Calu3 (cell line): ENCODE measurements at regions not wholly inside any gene's neighbourhood (a gene's known extent, or its start where the extent isn't known, plus 50 kb on each side); places are given as distances from the start of the nearest gene placed in this dataset.

Source experiments
- BruUV-seq: library from RNA; stranded (reverse); fragments of 400-500 nt; replicated peaks from 2 replicates; lab custom pipeline; 2021; lab: Mats Ljungman, UMichigan
- CTCF ChIA-PET: fragments of 300-600 bp; sonication (Branson Sonifier 250); formaldehyde crosslinking; loops from one replicate; lab custom pipeline; 2022; ENCODE audit warnings: antibody characterized with exemption; lab: Charles Lee
- DNase-seq: peaks from one replicate; pipeline ENCODE4 v3.0.0; 2022
- H3K27ac Mint-ChIP-seq: one replicate; pipeline ENCODE4 v1.8.0; 2022; ENCODE audit warnings: mixed read lengths; ENCODE audit not compliant: unreplicated experiment
- H3K27me3 Mint-ChIP-seq: one replicate; pipeline ENCODE4 v1.8.0; 2022; ENCODE audit warnings: mixed read lengths; ENCODE audit not compliant: unreplicated experiment
- H3K36me3 Mint-ChIP-seq: one replicate; pipeline ENCODE4 v1.8.0; 2022; ENCODE audit warnings: mild to moderate bottlenecking, moderate library complexity, mixed read lengths; ENCODE audit not compliant: insufficient read depth, unreplicated experiment
- H3K4me1 Mint-ChIP-seq: one replicate; pipeline ENCODE4 v1.8.0; 2022; ENCODE audit warnings: mild to moderate bottlenecking, low read depth, mixed read lengths; ENCODE audit not compliant: unreplicated experiment
- H3K4me3 Mint-ChIP-seq: one replicate; pipeline ENCODE4 v1.8.0; 2022; ENCODE audit warnings: mild to moderate bottlenecking, low read depth, moderate library complexity, mixed read lengths; ENCODE audit not compliant: unreplicated experiment
- H3K9me3 Mint-ChIP-seq: one replicate; pipeline ENCODE4 v1.8.0; 2022; ENCODE audit warnings: low read depth, mixed read lengths; ENCODE audit not compliant: unreplicated experiment
- CTCF ChIP-seq: fragments of 200-600 bp; IDR thresholded peaks from one replicate; pipeline ENCODE4 v1.8.0; 2022; ENCODE audit warnings: antibody characterized with exemption; ENCODE audit not compliant: unreplicated experiment
- intact Hi-C: fragments of 100-400 bp; cut with micrococcal nuclease; formaldehyde crosslinking; loops from one replicate; pipeline ENCODE4 v1.10.0; 2022; ENCODE audit not compliant: unreplicated experiment

GRCh38 chr10:90642136-90642535 lies 215.7 kb downstream of the HTR7 start:
- CTCF ChIA-PET = no interaction called here

GRCh38 chr10:90642650-90643049 lies 215.2 kb downstream of the HTR7 start:
- Mint-ChIP-seq H3K4me1 (no peaks in the 10 kb centered on the region), H3K27ac (no peak overlapping the region), H3K27me3 (peaks cover 14% of the 10 kb centered on the region), H3K4me3 (no peak overlapping the region), H3K9me3 (peaks cover 7% of the 10 kb centered on the region), H3K36me3 (no peaks in the 10 kb centered on the region)
- no peak for TF ChIP-seq CTCF
- CTCF ChIA-PET = no interaction called here
- no TSS peak for BruUV-seq
- intact Hi-C loops = no loop called here
- no peak for DNase-seq

More at GRCh38 chr10:90642136-90642535, 215.7 kb downstream of the HTR7 start:
- Mint-ChIP-seq H3K27me3 (peaks cover 13% of the 10 kb centered on the region), H3K27ac (no peak overlapping the region), H3K36me3 (no peaks in the 10 kb centered on the region), H3K9me3 (peaks cover 7% of the 10 kb centered on the region), H3K4me3 (no peak overlapping the region), H3K4me1 (no peaks in the 10 kb centered on the region)
- intact Hi-C loops = no loop called here
- no TSS peak for BruUV-seq
- DNase-seq = no peak
- no peak for TF ChIP-seq CTCF

GRCh38 chr10:90644165-90644564 lies 213.7 kb downstream of the HTR7 start:
- Mint-ChIP-seq H3K9me3 (peaks cover 8% of the 10 kb centered on the region), H3K36me3 (no peaks in the 10 kb centered on the region), H3K27ac (no peak overlapping the region), H3K27me3 (peaks cover 27% of the 10 kb centered on the region), H3K4me1 (no peaks in the 10 kb centered on the region), H3K4me3 (no peak overlapping the region)
- TF ChIP-seq CTCF = no peak
- intact Hi-C loops = no loop called here
- no peak for DNase-seq
- CTCF ChIA-PET = no interaction called here
- BruUV-seq = no TSS peak

GRCh38 chr10:90650858-90651257 lies 207.0 kb downstream of the HTR7 start:
- CTCF ChIA-PET = no interaction called here
- H3K9me3 Mint-ChIP-seq = peaks cover 4% of the 10 kb centered on the region
- no TSS peak for BruUV-seq
- no peaks in the 10 kb centered on the region for H3K36me3 Mint-ChIP-seq
- no peak overlapping the region for H3K4me3 Mint-ChIP-seq
- no peak for DNase-seq
- no peak overlapping the region for H3K27ac Mint-ChIP-seq
- TF ChIP-seq CTCF = no peak
- peaks cover 14% of the 10 kb centered on the region for H3K27me3 Mint-ChIP-seq
- intact Hi-C loops = loop anchor here (5.0 to 10.0 kb wide), 2 partner anchors 504 to 856 kb away; no protein-coding TSS in a partner anchor
- H3K4me1 Mint-ChIP-seq = no peaks in the 10 kb centered on the region
